GM12892 (cell line): ENCODE measurements at regions not wholly inside any gene's neighbourhood (a gene's known extent, or its start where the extent isn't known, plus 50 kb on each side); places are given as distances from the start of the nearest gene placed in this dataset.

Experiments used
- POLR2A ChIP-seq: IDR thresholded peaks from 2 replicates; pipeline ENCODE4 v1.6.1; 2011; ENCODE audit warnings: low read depth, low read length, control low read depth
- POLR2AphosphoS5 ChIP-seq: IDR thresholded peaks from 2 replicates; pipeline ENCODE4 v1.6.1; 2011; ENCODE audit warnings: low read depth, low read length, control low read depth

- TF ChIP-seq POLR2A (no peak), POLR2AphosphoS5 (no peak)
These were observed 344.1 kb upstream of the RPS23 start for GRCh38 chr5:82622205-82622604.
